Keratinocyte (primary cell): ENCODE measurements at regions not wholly inside any gene's neighbourhood (a gene's known extent, or its start where the extent isn't known, plus 50 kb on each side); places are given as distances from the start of the nearest gene placed in this dataset.

ENCODE experiments used
- DNase-seq: peaks from one replicate; pipeline ENCODE4 v3.0.0-alpha.2; 2011; ENCODE audit warnings: low read depth, missing footprints, low spot score
- FAIRE-seq: peaks from 2 replicates; lab custom pipeline; 2011; peaks lifted over from hg19 to GRCh38; lab: Jason Lieb, UNC
- H2AFZ ChIP-seq: 2 replicates; pipeline ENCODE4 v1.6.0; 2012; ENCODE audit warnings: low read length, control low read depth, inconsistent platforms; ENCODE audit not compliant: control insufficient read depth
- H3K27ac ChIP-seq: 2 replicates; pipeline ENCODE4 v1.5.1; 2011; ENCODE audit warnings: low read length; ENCODE audit not compliant: control insufficient read depth, insufficient read depth
- H3K27me3 ChIP-seq: 3 replicates; pipeline ENCODE4 v1.6.0; 2011; ENCODE audit warnings: low read length; ENCODE audit not compliant: control insufficient read depth, insufficient read depth; ENCODE audit errors: extremely low read depth
- H3K36me3 ChIP-seq, 2 experiments: 2 replicates in 1 of 2; 3 replicates in 1 of 2; pipeline ENCODE4 v1.5.1; 2011; ENCODE audit warnings: low read length in 2 of 2, mild to moderate bottlenecking in 1 of 2; ENCODE audit not compliant: control insufficient read depth in 2 of 2, insufficient read depth in 2 of 2; ENCODE audit errors: extremely low read depth in 1 of 2
- H3K4me1 ChIP-seq: 3 replicates; pipeline ENCODE4 v1.5.1; 2011; ENCODE audit warnings: low read length; ENCODE audit not compliant: control insufficient read depth, insufficient read depth; ENCODE audit errors: extremely low read depth
- H3K4me2 ChIP-seq: 3 replicates; pipeline ENCODE4 v1.6.0; 2011; ENCODE audit warnings: low read depth, low read length; ENCODE audit not compliant: control insufficient read depth, insufficient read depth; ENCODE audit errors: extremely low read depth
- H3K4me3 ChIP-seq, 3 experiments: fragments of 200-600 bp in 1 of 3; sonication (generic) in 1 of 3; 2 replicates in 2 of 3; 3 replicates in 1 of 3; pipeline ENCODE4 v1.5.1; 2011 to 2016; ENCODE audit warnings: low read length in 3 of 3, mild to moderate bottlenecking in 3 of 3, control low read depth in 2 of 3, inconsistent platforms in 1 of 3, low read depth in 1 of 3, mixed read lengths in 1 of 3, mixed run types in 1 of 3, moderate library complexity in 1 of 3; ENCODE audit not compliant: control insufficient read depth in 2 of 3, insufficient read depth in 2 of 3; ENCODE audit errors: extremely low read depth in 1 of 3
- H3K79me2 ChIP-seq: 2 replicates; pipeline ENCODE4 v1.6.0; 2012; ENCODE audit warnings: low read length; ENCODE audit not compliant: control insufficient read depth, insufficient read depth
- H3K9ac ChIP-seq: 3 replicates; pipeline ENCODE4 v1.6.0; 2011; ENCODE audit warnings: low read length; ENCODE audit not compliant: control insufficient read depth, insufficient read depth; ENCODE audit errors: extremely low read depth
- H3K9me1 ChIP-seq: 3 replicates; pipeline ENCODE4 v1.6.0; 2011; ENCODE audit warnings: low read length; ENCODE audit not compliant: control insufficient read depth, insufficient read depth; ENCODE audit errors: extremely low read depth
- H3K9me3 ChIP-seq: 2 replicates; pipeline ENCODE4 v1.5.1; 2012; ENCODE audit warnings: low read depth, low read length; ENCODE audit not compliant: control insufficient read depth
- H4K20me1 ChIP-seq: 3 replicates; pipeline ENCODE4 v1.6.0; 2011; ENCODE audit warnings: low read length; ENCODE audit not compliant: control insufficient read depth, insufficient read depth; ENCODE audit errors: extremely low read depth
- CTCF ChIP-seq, 3 experiments: IDR thresholded peaks in 1 of 3; conservative IDR thresholded peaks in 1 of 3; optimal IDR thresholded peaks in 1 of 3; 2 replicates in 2 of 3; 3 replicates in 1 of 3; pipeline versions ENCODE3 to v1.5.1; 2011; ENCODE audit warnings: low read length in 3 of 3, mild to moderate bottlenecking in 3 of 3, moderate library complexity in 2 of 3, control low read depth in 1 of 3, inconsistent platforms in 1 of 3; ENCODE audit not compliant: insufficient read depth in 2 of 3; ENCODE audit errors: extremely low read depth in 1 of 3
- EZH2 ChIP-seq: IDR thresholded peaks from one replicate; pipeline ENCODE4 v1.6.1; 2012; ENCODE audit warnings: inconsistent platforms, mild to moderate bottlenecking, low read length, moderate library complexity
- dilution Hi-C: fragments of 300-500 bp; cut with MboI; formaldehyde crosslinking; loops from one replicate; pipeline ENCODE4 v1.7.0; 2020; ENCODE audit warnings: low sequenced_read_pairs; ENCODE audit not compliant: extremely low pct_ligation_motif_present

- no peak overlapping the region for H3K4me3 ChIP-seq
- no peaks in the 10 kb centered on the region for H3K9me3 ChIP-seq
- H3K9me1 ChIP-seq, result no peaks in the 10 kb centered on the region
- H3K27me3 ChIP-seq, result no peaks in the 10 kb centered on the region
- TF ChIP-seq EZH2, result no peak
- no peak for TF ChIP-seq CTCF (optimal IDR thresholded peaks at IDR 0.05 in 1 of 3, IDR thresholded peaks at IDR 0.05 in 1 of 3, conservative IDR thresholded peaks at IDR 0.05 in 1 of 3; ENCODE audit: extremely low read depth in 1 of 3, insufficient read depth in 2 of 3, low read length in 3 of 3)
- no peak overlapping the region for H3K9ac ChIP-seq
- no peak overlapping the region for H3K27ac ChIP-seq
- dilution Hi-C loops, result no loop called here
- H3K4me2 ChIP-seq, result no peak overlapping the region
- no peaks in the 10 kb centered on the region for H3K79me2 ChIP-seq
- H3K36me3 ChIP-seq, result no peaks in the 10 kb centered on the region
- no peaks in the 10 kb centered on the region for H3K4me1 ChIP-seq
- FAIRE-seq (no peak), DNase-seq (no peak)
- no peak overlapping the region for H2AFZ ChIP-seq
- no peaks in the 10 kb centered on the region for H4K20me1 ChIP-seq
These were observed 630.3 kb downstream of the ISL1 start for GRCh38 chr5:52013523-52013922.

GRCh38 chr5:52015760-52016159 is 632.5 kb downstream of the ISL1 start:
- TF ChIP-seq EZH2 (no peak), CTCF (optimal IDR thresholded peaks at IDR 0.05 in 1 of 3, IDR thresholded peaks at IDR 0.05 in 1 of 3, conservative IDR thresholded peaks at IDR 0.05 in 1 of 3; ENCODE audit: extremely low read depth in 1 of 3, insufficient read depth in 2 of 3, low read length in 3 of 3) (no peak)
- Histone ChIP-seq H3K36me3 (no peaks in the 10 kb centered on the region), H3K9me1 (no peaks in the 10 kb centered on the region), H3K4me2 (no peak overlapping the region), H3K9me3 (no peaks in the 10 kb centered on the region), H3K4me3 (no peak overlapping the region), H3K4me1 (no peaks in the 10 kb centered on the region), H3K27ac (no peak overlapping the region), H3K27me3 (no peaks in the 10 kb centered on the region), H3K9ac (no peak overlapping the region), H2AFZ (no peak overlapping the region), H3K79me2 (no peaks in the 10 kb centered on the region), H4K20me1 (no peaks in the 10 kb centered on the region)
- FAIRE-seq (no peak), DNase-seq (no peak)
- dilution Hi-C loops, result no loop called here
